OCI-LY7 (cell line): ENCODE measurements at regions not wholly inside any gene's neighbourhood (a gene's known extent, or its start where the extent isn't known, plus 50 kb on each side); places are given as distances from the start of the nearest gene placed in this dataset.

ENCODE experiments used
- EZH2phosphoT487 ChIP-seq: fragments of 200-600 bp; sonication (generic); IDR thresholded peaks from 2 replicates; pipeline ENCODE4 v1.6.1; 2018; ENCODE audit warnings: low read depth, borderline replicate concordance, mild to moderate bottlenecking, mixed run types, antibody characterized with exemption, low read length, moderate library complexity, mixed read lengths
- TF ChIP-seq, protein P1 (sequence below): fragments of 200-600 bp; sonication (generic); conservative IDR thresholded peaks from 2 replicates; pipeline ENCODE4 v1.5.1; 2014; ENCODE audit warnings: mild to moderate bottlenecking, antibody characterized with exemption, low read length, moderate library complexity, mixed read lengths

DNA sequence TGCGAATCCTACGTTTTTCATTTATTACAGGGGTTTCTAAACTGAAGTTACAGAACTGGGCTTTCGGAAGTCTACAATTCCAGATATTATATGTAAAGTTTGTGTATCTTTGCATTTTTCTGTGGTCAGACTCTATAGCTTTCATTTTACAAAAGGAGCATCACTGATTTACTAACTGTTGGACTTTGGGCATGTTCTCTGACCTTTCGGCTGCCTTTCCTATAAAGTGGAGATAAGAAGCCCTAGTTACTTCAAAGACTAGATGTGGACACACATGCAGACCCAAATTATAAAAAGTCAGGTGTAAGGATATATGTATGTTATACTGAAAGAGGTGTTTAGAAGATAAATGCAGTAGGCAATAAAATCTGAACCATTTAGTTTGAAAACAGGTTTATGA, 126.6 kb upstream of the PRKCQ start:
- TF ChIP-seq, protein P1, sequence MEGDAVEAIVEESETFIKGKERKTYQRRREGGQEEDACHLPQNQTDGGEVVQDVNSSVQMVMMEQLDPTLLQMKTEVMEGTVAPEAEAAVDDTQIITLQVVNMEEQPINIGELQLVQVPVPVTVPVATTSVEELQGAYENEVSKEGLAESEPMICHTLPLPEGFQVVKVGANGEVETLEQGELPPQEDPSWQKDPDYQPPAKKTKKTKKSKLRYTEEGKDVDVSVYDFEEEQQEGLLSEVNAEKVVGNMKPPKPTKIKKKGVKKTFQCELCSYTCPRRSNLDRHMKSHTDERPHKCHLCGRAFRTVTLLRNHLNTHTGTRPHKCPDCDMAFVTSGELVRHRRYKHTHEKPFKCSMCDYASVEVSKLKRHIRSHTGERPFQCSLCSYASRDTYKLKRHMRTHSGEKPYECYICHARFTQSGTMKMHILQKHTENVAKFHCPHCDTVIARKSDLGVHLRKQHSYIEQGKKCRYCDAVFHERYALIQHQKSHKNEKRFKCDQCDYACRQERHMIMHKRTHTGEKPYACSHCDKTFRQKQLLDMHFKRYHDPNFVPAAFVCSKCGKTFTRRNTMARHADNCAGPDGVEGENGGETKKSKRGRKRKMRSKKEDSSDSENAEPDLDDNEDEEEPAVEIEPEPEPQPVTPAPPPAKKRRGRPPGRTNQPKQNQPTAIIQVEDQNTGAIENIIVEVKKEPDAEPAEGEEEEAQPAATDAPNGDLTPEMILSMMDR, result no peak
- no peak for TF ChIP-seq EZH2phosphoT487
